ENCODE measurements at regions not wholly inside any gene's neighbourhood (a gene's known extent, or its start where the extent isn't known, plus 50 kb on each side); places are given as distances from the start of the nearest gene placed in this dataset.

- TF ChIP-seq, protein P1, sequence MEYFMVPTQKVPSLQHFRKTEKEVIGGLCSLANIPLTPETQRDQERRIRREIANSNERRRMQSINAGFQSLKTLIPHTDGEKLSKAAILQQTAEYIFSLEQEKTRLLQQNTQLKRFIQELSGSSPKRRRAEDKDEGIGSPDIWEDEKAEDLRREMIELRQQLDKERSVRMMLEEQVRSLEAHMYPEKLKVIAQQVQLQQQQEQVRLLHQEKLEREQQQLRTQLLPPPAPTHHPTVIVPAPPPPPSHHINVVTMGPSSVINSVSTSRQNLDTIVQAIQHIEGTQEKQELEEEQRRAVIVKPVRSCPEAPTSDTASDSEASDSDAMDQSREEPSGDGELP (CRISPR knock-in tag; IDR thresholded peaks at IDR 0.05; ENCODE audit: borderline replicate concordance), result no peak
- TF ChIP-seq POU5F1 (IDR thresholded peaks at IDR 0.05; ENCODE audit: borderline replicate concordance, low read depth, low read length, partially characterized antibody) (no peak), ILK (tag; IDR thresholded peaks at IDR 0.05; ENCODE audit: borderline replicate concordance, low read depth) (no peak), TSHZ1 (CRISPR knock-in tag; IDR thresholded peaks at IDR 0.05) (no peak), LCOR (CRISPR knock-in tag; IDR thresholded peaks at IDR 0.05) (no peak)
Measured at GRCh38 chr4:111216791-111217190, 593.9 kb upstream of the PITX2 start (continued).

DNA sequence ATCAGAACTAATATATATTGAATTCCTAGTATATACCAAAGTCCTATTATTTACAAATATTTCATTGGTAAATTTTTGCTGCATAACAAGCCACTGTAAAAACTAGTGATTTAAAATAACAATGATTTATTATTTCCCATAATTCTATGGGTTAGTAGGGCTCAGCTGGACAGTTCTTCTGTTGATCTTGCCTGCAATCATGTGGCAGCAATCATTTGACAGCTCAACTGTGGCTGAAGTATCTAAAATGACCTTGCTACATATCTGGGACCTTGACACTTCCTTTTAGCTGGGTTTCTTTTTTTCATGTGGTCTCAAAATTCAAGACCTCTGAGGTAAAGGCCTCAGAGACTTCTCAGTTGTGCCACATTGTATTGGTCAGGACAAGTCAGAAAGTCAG is 598.5 kb upstream of the PITX2 start:
- H3K9ac ChIP-seq (ENCODE audit: insufficient read depth in 1 of 2, low read depth in 2 of 2, low read length in 2 of 2), result no peak overlapping the region
- TF ChIP-seq RCOR1 (IDR thresholded peaks at IDR 0.05; ENCODE audit: borderline replicate concordance in 1 of 2, low read depth in 2 of 2, low read length in 2 of 2) (no peak), ESRRB (CRISPR knock-in tag; IDR thresholded peaks at IDR 0.05; ENCODE audit: borderline replicate concordance) (no peak), PTTG1 (tag; IDR thresholded peaks at IDR 0.05; ENCODE audit: low read depth) (no peak), IRF1 (CRISPR knock-in tag; IDR thresholded peaks at IDR 0.05; ENCODE audit: borderline replicate concordance) (no peak), SRSF7 (optimal IDR thresholded peaks at IDR 0.05; ENCODE audit: low read depth, low read length) (no peak), BRD4 (IDR thresholded peaks at IDR 0.05) (no peak), ATF1 (CRISPR knock-in tag; IDR thresholded peaks at IDR 0.05) (no peak), ATF1 (tag; IDR thresholded peaks at IDR 0.05) (no peak), ZNF224 (CRISPR knock-in tag; IDR thresholded peaks at IDR 0.05) (no peak), HNRNPL (IDR thresholded peaks at IDR 0.05; ENCODE audit: low read depth, low read length) (no peak), NRF1 (conservative IDR thresholded peaks at IDR 0.05 in 1 of 2, IDR thresholded peaks at IDR 0.05 in 1 of 2) (no peak), ZNF165 (CRISPR knock-in tag; IDR thresholded peaks at IDR 0.05; ENCODE audit: borderline replicate concordance) (no peak)
- ATAC-seq, result no peak
- CTCF ChIA-PET (ENCODE audit: low intra/inter-chr PET ratio), result no interaction called here
- BruUV-seq (replicated peaks), result no TSS peak
- no peaks in the 10 kb centered on the region for H3K79me2 ChIP-seq (ENCODE audit: control insufficient read depth, insufficient read depth, low read length)
- no peak overlapping the region for H3K4me3 ChIP-seq
- H4K20me1 ChIP-seq (replicated peaks; ENCODE audit: control insufficient read depth, insufficient read depth, low read length), result no peaks in the 10 kb centered on the region
- H3K27ac ChIP-seq (ENCODE audit: extremely low read depth, low read depth, low read length), result no peak overlapping the region
- no peaks in the 10 kb centered on the region for H3K27me3 ChIP-seq (ENCODE audit: control insufficient read depth in 2 of 2, insufficient read depth in 2 of 2, low read length in 2 of 2)
- no peaks in the 10 kb centered on the region for H3K36me3 ChIP-seq (ENCODE audit: control insufficient read depth, insufficient read depth, low read length)
- POLR2A ChIA-PET, result no interaction called here
- no peaks in the 10 kb centered on the region for H3K4me1 ChIP-seq (replicated peaks in 1 of 2; ENCODE audit: control insufficient read depth in 2 of 2, insufficient read depth in 2 of 2, low read length in 2 of 2)
- no peak for DNase-seq (ENCODE audit: extremely low read depth in 1 of 4, low spot score in 3 of 4)
- in situ Hi-C loops (cut with MboI) (no loop called here), intact Hi-C loops (cut with micrococcal nuclease) (no loop called here)
- no peaks in the 10 kb centered on the region for H3K9me1 ChIP-seq (ENCODE audit: control insufficient read depth, insufficient read depth, low read length)
- no peak for FAIRE-seq
- H2AFZ ChIP-seq (ENCODE audit: low read depth, low read length), result no peak overlapping the region
- no peak overlapping the region for H3K4me2 ChIP-seq (ENCODE audit: insufficient read depth, low read length)
- H3K9me3 ChIP-seq (replicated peaks; ENCODE audit: control insufficient read depth, insufficient read depth, low read depth, low read length), result 0 out of 2 replicates have a peak, but pooled peaks cover 2% of the 10 kb centered on the region
